ENCODE measurements at regions not wholly inside any gene's neighbourhood (a gene's known extent, or its start where the extent isn't known, plus 50 kb on each side); places are given as distances from the start of the nearest gene placed in this dataset.

GRCh38 chr3:64935971-64936370 is 248.2 kb upstream of the ADAMTS9 start:
- no peak for ATAC-seq (ENCODE audit: low read depth)
- Mint-ChIP-seq H3K36me3 (no peaks in the 10 kb centered on the region), H3K4me1 (no peaks in the 10 kb centered on the region), H3K9me3 (peaks cover 9% of the 10 kb centered on the region), H3K4me3 (no peak overlapping the region), H3K27me3 (no peaks in the 10 kb centered on the region), H3K27ac (no peak overlapping the region)
- no peak for DNase-seq
- POLR2A ChIA-PET: no interaction called here

GRCh38 chr3:64932666-64933342 is 245.0 kb upstream of the ADAMTS9 start:
- Mint-ChIP-seq H3K4me3 (no peak overlapping the region), H3K27me3 (no peaks in the 10 kb centered on the region), H3K4me1 (no peaks in the 10 kb centered on the region), H3K27ac (no peak overlapping the region), H3K36me3 (no peaks in the 10 kb centered on the region), H3K9me3 (peaks cover 8% of the 10 kb centered on the region)
- POLR2A ChIA-PET: no interaction called here
- no peak for ATAC-seq (ENCODE audit: low read depth)
- DNase-seq: no peak

GRCh38 chr3:64932016-64932518 is 244.3 kb upstream of the ADAMTS9 start:
- POLR2A ChIA-PET: no interaction called here
- ATAC-seq (ENCODE audit: low read depth) (no peak), DNase-seq (no peak)
- H3K4me3 Mint-ChIP-seq: no peak overlapping the region
- no peaks in the 10 kb centered on the region for H3K27me3 Mint-ChIP-seq
- H3K36me3 Mint-ChIP-seq: no peaks in the 10 kb centered on the region
- no peaks in the 10 kb centered on the region for H3K4me1 Mint-ChIP-seq
- H3K27ac Mint-ChIP-seq: no peak overlapping the region
- H3K9me3 Mint-ChIP-seq: peaks cover 8% of the 10 kb centered on the region

GRCh38 chr3:64930891-64931290 is 243.1 kb upstream of the ADAMTS9 start:
- POLR2A ChIA-PET: no interaction called here
- no peak for ATAC-seq (ENCODE audit: low read depth)
- no peak for DNase-seq
- peaks cover 8% of the 10 kb centered on the region for H3K9me3 Mint-ChIP-seq
- H3K4me1 Mint-ChIP-seq: no peaks in the 10 kb centered on the region
- no peak overlapping the region for H3K27ac Mint-ChIP-seq
- no peak overlapping the region for H3K4me3 Mint-ChIP-seq
- H3K27me3 Mint-ChIP-seq: no peaks in the 10 kb centered on the region
- H3K36me3 Mint-ChIP-seq: no peaks in the 10 kb centered on the region

GRCh38 chr3:64928683-64929082 is 240.9 kb upstream of the ADAMTS9 start:
- H3K4me3 Mint-ChIP-seq: no peak overlapping the region
- H3K27me3 Mint-ChIP-seq: no peaks in the 10 kb centered on the region
- H3K27ac Mint-ChIP-seq: no peak overlapping the region
- H3K36me3 Mint-ChIP-seq: no peaks in the 10 kb centered on the region
- ATAC-seq (ENCODE audit: low read depth): no peak
- DNase-seq: no peak
- peaks cover 4% of the 10 kb centered on the region for H3K9me3 Mint-ChIP-seq
- H3K4me1 Mint-ChIP-seq: no peaks in the 10 kb centered on the region
- POLR2A ChIA-PET: no interaction called here

- ATAC-seq (ENCODE audit: low read depth): no peak
- H3K27ac Mint-ChIP-seq: no peak overlapping the region
- H3K9me3 Mint-ChIP-seq: peaks cover 2% of the 10 kb centered on the region
- H3K4me3 Mint-ChIP-seq: no peak overlapping the region
- DNase-seq: no peak
- no peaks in the 10 kb centered on the region for H3K4me1 Mint-ChIP-seq
- no peaks in the 10 kb centered on the region for H3K36me3 Mint-ChIP-seq
- POLR2A ChIA-PET: no interaction called here
- no peaks in the 10 kb centered on the region for H3K27me3 Mint-ChIP-seq
Measured at GRCh38 chr3:64927689-64928088, 239.9 kb upstream of the ADAMTS9 start.

GRCh38 chr3:64925575-64925974 is 237.8 kb upstream of the ADAMTS9 start:
- no peaks in the 10 kb centered on the region for H3K27me3 Mint-ChIP-seq
- H3K27ac Mint-ChIP-seq: no peak overlapping the region
- H3K4me1 Mint-ChIP-seq: no peaks in the 10 kb centered on the region
- no peaks in the 10 kb centered on the region for H3K36me3 Mint-ChIP-seq
- POLR2A ChIA-PET: no interaction called here
- DNase-seq (no peak), ATAC-seq (ENCODE audit: low read depth) (no peak)
- H3K4me3 Mint-ChIP-seq: no peak overlapping the region
- peaks cover 1% of the 10 kb centered on the region for H3K9me3 Mint-ChIP-seq

GRCh38 chr3:64924961-64925360 is 237.2 kb upstream of the ADAMTS9 start:
- ATAC-seq (ENCODE audit: low read depth) (no peak), DNase-seq (no peak)
- Mint-ChIP-seq H3K9me3 (no peaks in the 10 kb centered on the region), H3K27ac (no peak overlapping the region), H3K4me3 (no peak overlapping the region), H3K4me1 (no peaks in the 10 kb centered on the region), H3K36me3 (no peaks in the 10 kb centered on the region), H3K27me3 (no peaks in the 10 kb centered on the region)
- POLR2A ChIA-PET: no interaction called here

- Mint-ChIP-seq H3K36me3 (no peaks in the 10 kb centered on the region), H3K9me3 (no peaks in the 10 kb centered on the region), H3K4me3 (no peak overlapping the region), H3K27me3 (no peaks in the 10 kb centered on the region), H3K4me1 (no peaks in the 10 kb centered on the region), H3K27ac (no peak overlapping the region)
- DNase-seq (no peak), ATAC-seq (ENCODE audit: low read depth) (no peak)
- POLR2A ChIA-PET: no interaction called here
Measured at GRCh38 chr3:64922213-64922612, 234.4 kb upstream of the ADAMTS9 start.

- Mint-ChIP-seq H3K27ac (no peak overlapping the region), H3K4me1 (no peaks in the 10 kb centered on the region), H3K27me3 (no peaks in the 10 kb centered on the region), H3K4me3 (no peak overlapping the region), H3K36me3 (no peaks in the 10 kb centered on the region), H3K9me3 (no peaks in the 10 kb centered on the region)
- DNase-seq: no peak
- ATAC-seq (ENCODE audit: low read depth): no peak
- POLR2A ChIA-PET: no interaction called here
Measured at GRCh38 chr3:64921281-64922065, 233.7 kb upstream of the ADAMTS9 start.

GRCh38 chr3:64919934-64920333 is 232.1 kb upstream of the ADAMTS9 start:
- POLR2A ChIA-PET: no interaction called here
- Mint-ChIP-seq H3K9me3 (no peaks in the 10 kb centered on the region), H3K4me1 (no peaks in the 10 kb centered on the region), H3K27ac (no peak overlapping the region), H3K36me3 (no peaks in the 10 kb centered on the region), H3K27me3 (no peaks in the 10 kb centered on the region), H3K4me3 (no peak overlapping the region)
- no peak for ATAC-seq (ENCODE audit: low read depth)
- no peak for DNase-seq

- H3K27ac Mint-ChIP-seq: no peak overlapping the region
Measured at GRCh38 chr3:64918989-64919388, 231.2 kb upstream of the ADAMTS9 start.

GRCh38 chr3:64917914-64918453 is 230.2 kb upstream of the ADAMTS9 start:
- no peak overlapping the region for H3K27ac Mint-ChIP-seq
- no peaks in the 10 kb centered on the region for H3K4me1 Mint-ChIP-seq
- ATAC-seq (ENCODE audit: low read depth): no peak
- no peaks in the 10 kb centered on the region for H3K36me3 Mint-ChIP-seq
- DNase-seq: no peak
- H3K4me3 Mint-ChIP-seq: no peak overlapping the region
- POLR2A ChIA-PET: no interaction called here
- no peaks in the 10 kb centered on the region for H3K27me3 Mint-ChIP-seq
- peaks cover 4% of the 10 kb centered on the region for H3K9me3 Mint-ChIP-seq

More at GRCh38 chr3:64918989-64919388, 231.2 kb upstream of the ADAMTS9 start:
- no peaks in the 10 kb centered on the region for H3K36me3 Mint-ChIP-seq
- peaks cover 4% of the 10 kb centered on the region for H3K9me3 Mint-ChIP-seq
- H3K4me3 Mint-ChIP-seq: no peak overlapping the region
- no peaks in the 10 kb centered on the region for H3K27me3 Mint-ChIP-seq
- ATAC-seq (ENCODE audit: low read depth) (no peak), DNase-seq (no peak)
- POLR2A ChIA-PET: no interaction called here
- no peaks in the 10 kb centered on the region for H3K4me1 Mint-ChIP-seq

- Mint-ChIP-seq H3K36me3 (no peaks in the 10 kb centered on the region), H3K27ac (no peak overlapping the region), H3K9me3 (peaks cover 4% of the 10 kb centered on the region), H3K4me1 (no peaks in the 10 kb centered on the region), H3K27me3 (no peaks in the 10 kb centered on the region), H3K4me3 (no peak overlapping the region)
- ATAC-seq (ENCODE audit: low read depth) (no peak), DNase-seq (no peak)
- POLR2A ChIA-PET: no interaction called here
Measured at GRCh38 chr3:64916937-64917336, 229.1 kb upstream of the ADAMTS9 start.
